ENCODE measurements at regions not wholly inside any gene's neighbourhood (a gene's known extent, or its start where the extent isn't known, plus 50 kb on each side); places are given as distances from the start of the nearest gene placed in this dataset.

DNA sequence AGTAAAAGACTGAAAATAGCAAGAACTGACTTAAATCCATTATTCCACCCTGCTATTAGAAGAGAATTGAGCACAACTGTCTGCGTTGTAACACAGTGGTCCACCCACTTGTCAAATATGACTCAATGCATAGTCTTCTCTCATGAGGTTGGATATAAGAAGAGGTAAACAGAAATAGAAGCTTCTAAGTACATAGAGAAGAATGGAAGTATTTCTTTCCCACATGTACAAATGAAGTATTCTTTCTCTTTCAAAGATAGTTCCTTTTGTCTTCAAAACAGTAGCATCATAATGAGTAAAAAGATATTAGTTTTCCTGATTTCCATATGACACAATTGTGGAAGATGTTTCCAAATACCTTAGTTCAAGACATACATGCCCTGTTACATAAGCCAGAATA, 348.6 kb upstream of the CCDC54 start:
- Mint-ChIP-seq H3K27me3 (ENCODE audit: low read depth) (no peaks in the 10 kb centered on the region), H3K9me3 (ENCODE audit: low read depth) (peaks cover 5% of the 10 kb centered on the region), H3K36me3 (ENCODE audit: low read depth) (no peaks in the 10 kb centered on the region), H3K27ac (ENCODE audit: unreplicated experiment) (no peak overlapping the region), H3K4me1 (ENCODE audit: low read depth) (peaks cover 13% of the 10 kb centered on the region), H3K4me3 (ENCODE audit: unreplicated experiment) (no peak overlapping the region)
- TF ChIP-seq, protein P1, sequence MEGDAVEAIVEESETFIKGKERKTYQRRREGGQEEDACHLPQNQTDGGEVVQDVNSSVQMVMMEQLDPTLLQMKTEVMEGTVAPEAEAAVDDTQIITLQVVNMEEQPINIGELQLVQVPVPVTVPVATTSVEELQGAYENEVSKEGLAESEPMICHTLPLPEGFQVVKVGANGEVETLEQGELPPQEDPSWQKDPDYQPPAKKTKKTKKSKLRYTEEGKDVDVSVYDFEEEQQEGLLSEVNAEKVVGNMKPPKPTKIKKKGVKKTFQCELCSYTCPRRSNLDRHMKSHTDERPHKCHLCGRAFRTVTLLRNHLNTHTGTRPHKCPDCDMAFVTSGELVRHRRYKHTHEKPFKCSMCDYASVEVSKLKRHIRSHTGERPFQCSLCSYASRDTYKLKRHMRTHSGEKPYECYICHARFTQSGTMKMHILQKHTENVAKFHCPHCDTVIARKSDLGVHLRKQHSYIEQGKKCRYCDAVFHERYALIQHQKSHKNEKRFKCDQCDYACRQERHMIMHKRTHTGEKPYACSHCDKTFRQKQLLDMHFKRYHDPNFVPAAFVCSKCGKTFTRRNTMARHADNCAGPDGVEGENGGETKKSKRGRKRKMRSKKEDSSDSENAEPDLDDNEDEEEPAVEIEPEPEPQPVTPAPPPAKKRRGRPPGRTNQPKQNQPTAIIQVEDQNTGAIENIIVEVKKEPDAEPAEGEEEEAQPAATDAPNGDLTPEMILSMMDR (IDR thresholded peaks at IDR 0.05) = no peak
- DNase-seq (ENCODE audit: low spot score) = no peak

DNA sequence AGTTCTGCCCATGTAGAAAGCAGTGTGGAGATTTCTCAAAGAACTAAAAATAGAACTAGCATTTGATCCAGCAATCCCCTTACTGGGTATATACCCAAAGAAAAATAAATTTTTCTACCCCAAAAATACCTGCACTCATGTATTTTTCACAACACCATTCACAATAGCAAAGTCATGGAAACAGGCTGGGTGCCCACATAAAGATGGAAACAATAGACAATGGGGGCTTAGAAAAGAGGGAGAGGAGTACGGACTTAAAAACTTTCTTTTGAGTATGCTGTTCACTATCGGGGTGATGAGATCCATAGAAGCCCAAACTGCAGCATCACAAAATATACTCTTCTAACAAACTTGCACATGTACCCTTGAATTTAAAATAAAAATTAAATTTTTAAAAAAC, 345.1 kb upstream of the CCDC54 start:
- no peak overlapping the region for H3K27ac Mint-ChIP-seq (ENCODE audit: unreplicated experiment)
- TF ChIP-seq, protein P1 (IDR thresholded peaks at IDR 0.05) = no peak
- peaks cover 22% of the 10 kb centered on the region for H3K9me3 Mint-ChIP-seq (ENCODE audit: low read depth)
- H3K27me3 Mint-ChIP-seq (ENCODE audit: low read depth) = no peaks in the 10 kb centered on the region
- no peaks in the 10 kb centered on the region for H3K4me1 Mint-ChIP-seq (ENCODE audit: low read depth)
- peaks cover 5% of the 10 kb centered on the region for H3K36me3 Mint-ChIP-seq (ENCODE audit: low read depth)
- no peak for DNase-seq (ENCODE audit: low spot score)
- no peak overlapping the region for H3K4me3 Mint-ChIP-seq (ENCODE audit: unreplicated experiment)

DNA sequence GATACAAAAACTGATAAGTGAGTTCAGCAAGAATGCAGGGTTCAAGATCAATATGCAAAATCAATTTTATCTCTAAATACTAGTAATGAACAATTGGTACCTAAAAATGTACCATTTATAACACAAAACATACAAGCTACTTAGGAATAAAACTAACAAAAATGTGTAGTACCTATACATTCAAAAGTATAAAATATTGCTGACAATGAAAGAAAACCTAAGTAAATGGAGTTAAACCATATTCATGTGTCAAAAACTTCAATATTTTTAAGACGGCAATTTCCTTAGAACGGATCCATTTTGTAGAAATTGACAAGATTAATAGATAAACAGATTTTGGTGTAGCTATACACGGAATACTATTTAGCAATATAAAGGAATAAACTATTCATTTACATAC, 343.1 kb upstream of the CCDC54 start:
- peaks cover 6% of the 10 kb centered on the region for H3K36me3 Mint-ChIP-seq (ENCODE audit: low read depth)
- DNase-seq (ENCODE audit: low spot score) = no peak
- peaks cover 41% of the 10 kb centered on the region for H3K9me3 Mint-ChIP-seq (ENCODE audit: low read depth)

DNA sequence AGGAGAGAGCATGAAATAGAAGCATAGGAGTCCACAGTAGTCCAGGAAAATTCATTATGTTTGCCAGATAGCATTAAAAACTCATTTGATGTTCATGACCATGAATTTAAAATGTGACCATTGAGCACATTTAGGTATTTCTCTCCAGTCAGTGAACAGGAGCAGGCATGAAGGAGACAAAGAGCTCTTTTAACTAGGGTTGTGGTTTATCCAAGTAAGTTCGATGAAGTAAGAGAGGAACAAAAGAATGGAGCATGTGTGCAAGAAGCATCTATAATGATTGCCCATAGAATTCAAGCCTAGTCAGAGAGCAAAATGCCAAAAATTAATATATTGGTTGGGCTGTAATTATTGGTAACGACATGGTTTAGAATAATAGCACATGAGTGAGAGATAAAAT, 342.1 kb upstream of the CCDC54 start:
- H3K36me3 Mint-ChIP-seq (ENCODE audit: low read depth) = peaks cover 6% of the 10 kb centered on the region
- TF ChIP-seq, protein P1 (IDR thresholded peaks at IDR 0.05) = no peak
- H3K27ac Mint-ChIP-seq (ENCODE audit: unreplicated experiment) = no peak overlapping the region

More for the DNA sequence above, 343.1 kb upstream of the CCDC54 start:
- TF ChIP-seq, protein P1 (IDR thresholded peaks at IDR 0.05) = no peak
- Mint-ChIP-seq H3K27ac (ENCODE audit: unreplicated experiment) (no peak overlapping the region), H3K27me3 (ENCODE audit: low read depth) (no peaks in the 10 kb centered on the region), H3K4me1 (ENCODE audit: low read depth) (no peaks in the 10 kb centered on the region), H3K4me3 (ENCODE audit: unreplicated experiment) (no peak overlapping the region)

DNA sequence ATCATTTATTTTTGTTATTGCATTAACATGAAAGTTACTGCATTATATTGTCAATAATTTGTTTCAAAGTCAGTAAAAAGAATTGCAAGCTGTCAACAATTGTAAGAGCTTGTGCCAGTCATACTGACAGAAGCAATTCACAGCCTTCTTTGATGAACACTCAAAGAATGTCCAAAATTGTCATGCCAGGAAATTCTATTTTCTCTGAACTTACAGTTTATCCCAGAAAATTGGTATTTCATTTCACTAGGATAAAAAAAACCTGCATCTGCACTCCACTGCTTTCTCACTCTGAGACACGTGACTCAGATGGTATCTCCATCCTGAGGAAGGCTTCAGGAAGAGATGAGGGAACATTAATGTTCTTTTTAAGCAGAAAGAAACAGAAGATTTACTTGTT, 332.6 kb upstream of the CCDC54 start:
- H3K27ac Mint-ChIP-seq (ENCODE audit: unreplicated experiment) = no peak overlapping the region
- DNase-seq (ENCODE audit: low spot score) = no peak
- peaks cover 17% of the 10 kb centered on the region for H3K9me3 Mint-ChIP-seq (ENCODE audit: low read depth)
- TF ChIP-seq, protein P1 (IDR thresholded peaks at IDR 0.05) = no peak
- H3K36me3 Mint-ChIP-seq (ENCODE audit: low read depth) = no peaks in the 10 kb centered on the region
- H3K4me1 Mint-ChIP-seq (ENCODE audit: low read depth) = no peaks in the 10 kb centered on the region
- no peaks in the 10 kb centered on the region for H3K27me3 Mint-ChIP-seq (ENCODE audit: low read depth)
- no peak overlapping the region for H3K4me3 Mint-ChIP-seq (ENCODE audit: unreplicated experiment)

More for the DNA sequence above, 342.1 kb upstream of the CCDC54 start:
- Mint-ChIP-seq H3K27me3 (ENCODE audit: low read depth) (no peaks in the 10 kb centered on the region), H3K4me3 (ENCODE audit: unreplicated experiment) (no peak overlapping the region), H3K4me1 (ENCODE audit: low read depth) (no peaks in the 10 kb centered on the region), H3K9me3 (ENCODE audit: low read depth) (peaks cover 42% of the 10 kb centered on the region)
- DNase-seq (ENCODE audit: low spot score) = no peak

Data from chondrocyte (in vitro differentiated cells).